A549 (cell line): ENCODE measurements at regions not wholly inside any gene's neighbourhood (a gene's known extent, or its start where the extent isn't known, plus 50 kb on each side); places are given as distances from the start of the nearest gene placed in this dataset.

Experiments
- ATAC-seq, 2 experiments: fragments of 200-7000 bp in 1 of 2; fragments of >200 bp in 1 of 2; cut with Nextera tagmentation in 1 of 2; cut with Tn5 transposase in 1 of 2; 3 replicates each; pipeline versions ENCODE4 v1.8.0 to v1.9.1; 2018 to 2020; ENCODE audit warnings: mild to moderate bottlenecking in 1 of 2, moderate library complexity in 1 of 2
- CTCF ChIA-PET: fragments of 300-600 bp; sonication (Branson Sonifier 250); formaldehyde crosslinking; extraction: SDS; loops from one replicate; lab custom pipeline; 2021; ENCODE audit warnings: antibody characterized with exemption, inconsistent platforms; lab: Yijun Ruan, JAX
- POLR2A ChIA-PET: fragments of 350-600 bp; formaldehyde crosslinking; extraction: SDS; loops from one replicate; lab custom pipeline; 2021; ENCODE audit warnings: antibody characterized with exemption, inconsistent platforms; lab: Yijun Ruan, JAX
- DNase-seq, 2 experiments: peaks; one replicate each; pipeline versions ENCODE4 v3.0.0 to v3.0.0-alpha.2; 2011 to 2016; ENCODE audit warnings: low read depth in 1 of 2, low spot score in 1 of 2
- FAIRE-seq: peaks from 2 replicates; lab custom pipeline; 2011; peaks lifted over from hg19 to GRCh38; lab: Jason Lieb, UNC
- H3K27ac ChIP-seq, 2 experiments: fragments of >200 bp; sonication (Bioruptor Twin); formaldehyde crosslinking; 3 replicates each; pipeline ENCODE4 v1.5.1; 2016 to 2017
- H3K4me1 ChIP-seq: fragments of >200 bp; sonication (Bioruptor Twin); formaldehyde crosslinking; 3 replicates; pipeline ENCODE4 v1.6.1; 2016
- H3K4me2 ChIP-seq: fragments of >200 bp; sonication (Bioruptor Twin); formaldehyde crosslinking; 3 replicates; pipeline ENCODE4 v1.6.1; 2016
- H3K4me3 ChIP-seq: fragments of >200 bp; sonication (Bioruptor Twin); formaldehyde crosslinking; 3 replicates; pipeline ENCODE4 v1.5.1; 2016
- H3K9me3 ChIP-seq: fragments of >200 bp; sonication (Bioruptor Twin); formaldehyde crosslinking; 3 replicates; pipeline ENCODE4 v1.6.1; 2016
- BCL3 ChIP-seq: fragments of >200 bp; sonication (Bioruptor Twin); formaldehyde crosslinking; IDR thresholded peaks from 3 replicates; pipeline ENCODE4 v1.6.1; 2016
- BHLHE40 ChIP-seq: IDR thresholded peaks from 2 replicates; pipeline ENCODE4 v1.6.1; 2012; ENCODE audit warnings: low read depth, low read length, inconsistent platforms
- CBX8 ChIP-seq: fragments of 200-600 bp; sonication (generic); IDR thresholded peaks from 2 replicates; pipeline ENCODE4 v1.6.1; 2016
- CTCF ChIP-seq: fragments of >200 bp; sonication (Bioruptor Twin); formaldehyde crosslinking; IDR thresholded peaks from 3 replicates; pipeline ENCODE4 v1.5.1; 2016
- EHMT2 ChIP-seq: fragments of 200-600 bp; sonication (generic); IDR thresholded peaks from 2 replicates; pipeline ENCODE4 v1.6.1; 2016; ENCODE audit warnings: antibody characterized with exemption, low read depth, mild to moderate bottlenecking, moderate library complexity
- FOSL2 ChIP-seq, 2 experiments: fragments of 450-650 bp in 1 of 2; fragments of >200 bp in 1 of 2; sonication (Bioruptor Twin) in 1 of 2; formaldehyde crosslinking; IDR thresholded peaks; 2 replicates each; pipeline versions ENCODE4 v1.5.0 to v1.6.1; 2016 to 2020; ENCODE audit warnings: mild to moderate bottlenecking in 1 of 2, moderate library complexity in 1 of 2
- FOXS1 ChIP-seq: fragments of 250-450 bp; sonication (Bioruptor Pico); IDR thresholded peaks from 2 replicates; pipeline ENCODE4 v1.5.0; 2020; ENCODE audit warnings: mild to moderate bottlenecking, moderate library complexity
- HDAC2 ChIP-seq: fragments of 200-600 bp; sonication (generic); IDR thresholded peaks from 2 replicates; pipeline ENCODE4 v1.6.1; 2016
- HEYL ChIP-seq: fragments of 250-450 bp; sonication (Bioruptor Pico); IDR thresholded peaks from 2 replicates; pipeline ENCODE4 v1.8.0; 2021; ENCODE audit warnings: mild to moderate bottlenecking, moderate library complexity
- HOXA7 ChIP-seq: fragments of 250-450 bp; sonication (Bioruptor Pico); IDR thresholded peaks from 2 replicates; pipeline ENCODE4 v1.5.0; 2020; ENCODE audit warnings: mild to moderate bottlenecking, moderate library complexity
- JUN ChIP-seq, 2 experiments: fragments of >200 bp; sonication (Bioruptor Twin); formaldehyde crosslinking; IDR thresholded peaks; 2 replicates in 1 of 2; 3 replicates in 1 of 2; pipeline ENCODE4 v1.6.1; 2016 to 2017
- JUNB ChIP-seq: fragments of >200 bp; sonication (Bioruptor Twin); formaldehyde crosslinking; IDR thresholded peaks from 2 replicates; pipeline ENCODE4 v1.6.1; 2016
- MAX ChIP-seq: IDR thresholded peaks from 2 replicates; pipeline ENCODE4 v1.6.1; 2012
- MYC ChIP-seq: IDR thresholded peaks from 2 replicates; pipeline ENCODE4 v1.6.1; 2012; ENCODE audit warnings: mild to moderate bottlenecking, inconsistent platforms, low read length, improper control_type of control experiment, borderline replicate concordance
- PBX3 ChIP-seq: IDR thresholded peaks from 2 replicates; pipeline ENCODE4 v1.6.1; 2012
- POLR2A ChIP-seq: IDR thresholded peaks from 2 replicates; pipeline ENCODE4 v1.6.1; 2012; ENCODE audit warnings: mild to moderate bottlenecking, low read length
- RARB ChIP-seq: fragments of 250-450 bp; sonication (Bioruptor Pico); IDR thresholded peaks from 2 replicates; pipeline ENCODE4 v1.8.0; 2021; ENCODE audit warnings: mild to moderate bottlenecking, moderate library complexity
- RCOR1 ChIP-seq: fragments of 150-350 bp; IDR thresholded peaks from 2 replicates; pipeline ENCODE4 v1.6.1; 2014; ENCODE audit warnings: antibody characterized with exemption, low read length, low read depth
- RFX5 ChIP-seq: fragments of 450-650 bp; IDR thresholded peaks from 2 replicates; pipeline ENCODE4 v1.7.1; 2014; ENCODE audit warnings: antibody characterized with exemption, mild to moderate bottlenecking, moderate library complexity
- RNF2 ChIP-seq: fragments of 200-600 bp; sonication (generic); IDR thresholded peaks from 2 replicates; pipeline ENCODE4 v1.6.1; 2016; ENCODE audit warnings: low read depth, mild to moderate bottlenecking, antibody characterized with exemption, moderate library complexity, borderline replicate concordance
- SMC3 ChIP-seq: fragments of >200 bp; sonication (Bioruptor Twin); formaldehyde crosslinking; IDR thresholded peaks from 3 replicates; pipeline ENCODE4 v1.6.1; 2018; ENCODE audit warnings: inconsistent platforms
- SREBF2 ChIP-seq: fragments of 450-650 bp; IDR thresholded peaks from 2 replicates; pipeline ENCODE4 v1.6.1; 2014; ENCODE audit warnings: mild to moderate bottlenecking, moderate library complexity
- TFCP2L1 ChIP-seq: fragments of 250-450 bp; sonication (Bioruptor Pico); IDR thresholded peaks from 2 replicates; pipeline ENCODE4 v1.5.0; 2021; ENCODE audit warnings: mild to moderate bottlenecking
- USF2 ChIP-seq: fragments of 450-650 bp; IDR thresholded peaks from 2 replicates; pipeline ENCODE4 v1.6.1; 2014; ENCODE audit warnings: antibody characterized with exemption
- ZC3H11A ChIP-seq: fragments of 450-650 bp; IDR thresholded peaks from 2 replicates; pipeline ENCODE4 v1.6.1; 2014; ENCODE audit warnings: antibody characterized with exemption, mild to moderate bottlenecking
- ZNF302 ChIP-seq: fragments of 250-450 bp; sonication (Bioruptor Pico); IDR thresholded peaks from 2 replicates; pipeline ENCODE4 v1.9.0; 2021; ENCODE audit warnings: inconsistent platforms, mild to moderate bottlenecking, moderate library complexity
- ZSCAN20 ChIP-seq: fragments of 250-450 bp; sonication (Bioruptor Pico); IDR thresholded peaks from 2 replicates; pipeline ENCODE4 v1.8.0; 2022; ENCODE audit warnings: mild to moderate bottlenecking, moderate library complexity
- WGBS: methylation state at CpG from one replicate; pipeline ENCODE4 v1.1.6; 2017; ENCODE audit errors: missing lambda C conversion rate; 5-methylcytosine and 5-hydroxymethylcytosine counted together

GRCh38 chr1:221125976-221126375 lies 246.7 kb downstream of the HLX start:
- 70% methylated on average over 5 of the region's 5 CpGs for WGBS
- DNase-seq (no peak), ATAC-seq (no peak), FAIRE-seq (no peak)
- no peak overlapping the region for H3K27ac ChIP-seq
- 0 out of 3 replicates have a peak, but pooled peaks cover 4% of the 10 kb centered on the region for H3K9me3 ChIP-seq
- ChIA-PET POLR2A (no interaction called here), CTCF (no interaction called here)
- no peaks in the 10 kb centered on the region for H3K4me1 ChIP-seq
- TF ChIP-seq SMC3 = no peak
- TF ChIP-seq BHLHE40 = no peak
- TF ChIP-seq SREBF2 = no peak
- TF ChIP-seq ZC3H11A = no peak
- TF ChIP-seq TFCP2L1 (CRISPR knock-in tag) = no peak
- TF ChIP-seq CBX8 = no peak
- no peak for TF ChIP-seq RARB
- TF ChIP-seq JUN (IDR thresholded peaks at IDR 0.05) = no peak
- no peak for TF ChIP-seq CTCF
- H3K4me2 ChIP-seq = no peak overlapping the region
- H3K4me3 ChIP-seq = no peak overlapping the region

- no peak for DNase-seq
Observed at GRCh38 chr1:221137666-221138065, 258.4 kb downstream of the HLX start.

GRCh38 chr1:221138516-221138915 lies 259.3 kb downstream of the HLX start:
- no peak for ATAC-seq
- DNase-seq = no peak
- no peaks in the 10 kb centered on the region for H3K4me1 ChIP-seq
- H3K27ac ChIP-seq = no peak overlapping the region
- no peaks in the 10 kb centered on the region for H3K9me3 ChIP-seq
- POLR2A ChIA-PET = no interaction called here
- peak; percentile 59 for FAIRE-seq
- TF ChIP-seq EHMT2 = no peak
- TF ChIP-seq USF2 = no peak
- TF ChIP-seq ZNF302 (CRISPR knock-in tag) = no peak
- TF ChIP-seq PBX3 = no peak
- no peak for TF ChIP-seq JUNB
- no peak for TF ChIP-seq SREBF2
- TF ChIP-seq RARB = no peak
- no peak for TF ChIP-seq MAX
- TF ChIP-seq HOXA7 (CRISPR knock-in tag) = no peak
- TF ChIP-seq, all 56 proteins: peak for 0
- H3K4me2 ChIP-seq = no peak overlapping the region
- no peak overlapping the region for H3K4me3 ChIP-seq
- CTCF ChIA-PET = no interaction called here

More at GRCh38 chr1:221137666-221138065, 258.4 kb downstream of the HLX start:
- Histone ChIP-seq H3K4me1 (no peaks in the 10 kb centered on the region), H3K27ac (no peak overlapping the region), H3K9me3 (no peaks in the 10 kb centered on the region), H3K4me2 (no peak overlapping the region), H3K4me3 (no peak overlapping the region)
- WGBS = 67% methylated on average over 2 of the region's 2 CpGs
- ATAC-seq (no peak), FAIRE-seq (no peak)
- POLR2A ChIA-PET = no interaction called here
- TF ChIP-seq MYC = no peak
- CTCF ChIA-PET = no interaction called here

- ATAC-seq = no peak
- CTCF ChIA-PET = interaction anchor here (0.7 to 1.0 kb wide), 2 partner anchors 9 to 326 kb away, joined by 3 read pairs; no protein-coding TSS in a partner anchor
- Histone ChIP-seq H3K9me3 (no peaks in the 10 kb centered on the region), H3K4me3 (no peak overlapping the region), H3K4me2 (no peak overlapping the region), H3K4me1 (no peaks in the 10 kb centered on the region), H3K27ac (no peak overlapping the region)
- no peak for FAIRE-seq
- POLR2A ChIA-PET = no interaction called here
- no peak for DNase-seq
- WGBS = 62% methylated on average over 1 of the region's 1 CpG
- no peak for TF ChIP-seq HEYL (CRISPR knock-in tag)
- no peak for TF ChIP-seq FOSL2 (IDR thresholded peaks at IDR 0.05)
- TF ChIP-seq FOSL2 (CRISPR knock-in tag; IDR thresholded peaks at IDR 0.05) = no peak
- no peak for TF ChIP-seq BCL3
- TF ChIP-seq POLR2A = no peak
- no peak for TF ChIP-seq RCOR1
- no peak for TF ChIP-seq FOXS1 (CRISPR knock-in tag)
- TF ChIP-seq CTCF = no peak
- no peak for TF ChIP-seq RNF2
- no peak for TF ChIP-seq ZSCAN20 (CRISPR knock-in tag)
- TF ChIP-seq HDAC2 = no peak
- TF ChIP-seq RFX5 = no peak
Observed at GRCh38 chr1:221139991-221140390, 260.7 kb downstream of the HLX start.
